Type B pancreatic cell (in vitro differentiated cells): ENCODE measurements at regions not wholly inside any gene's neighbourhood (a gene's known extent, or its start where the extent isn't known, plus 50 kb on each side); places are given as distances from the start of the nearest gene placed in this dataset.
A peak's percentile ranks its signal among the peaks of the same experiment; 100 is the strongest.

ENCODE experiments used
- DNase-seq: peaks from one replicate; pipeline ENCODE4 v3.0.0; 2021; ENCODE audit warnings: mixed read lengths; ENCODE audit not compliant: unreplicated experiment; ENCODE audit errors: extremely low spot score
- H3K27ac Mint-ChIP-seq: 2 replicates; pipeline ENCODE4 v1.8.0; 2021; ENCODE audit warnings: mild to moderate bottlenecking, mixed read lengths
- H3K27me3 Mint-ChIP-seq: 2 replicates; pipeline ENCODE4 v1.8.0; 2021; ENCODE audit warnings: mixed read lengths
- H3K36me3 Mint-ChIP-seq: 2 replicates; pipeline ENCODE4 v1.8.0; 2021; ENCODE audit warnings: mixed read lengths
- H3K4me1 Mint-ChIP-seq: one replicate; pipeline ENCODE4 v1.8.0; 2021; ENCODE audit warnings: mixed read lengths; ENCODE audit not compliant: unreplicated experiment
- H3K4me3 Mint-ChIP-seq: 2 replicates; pipeline ENCODE4 v1.8.0; 2021; ENCODE audit warnings: mild to moderate bottlenecking, mixed read lengths
- H3K9me3 Mint-ChIP-seq: 2 replicates; pipeline ENCODE4 v1.8.0; 2021; ENCODE audit warnings: mixed read lengths
- CTCF ChIP-seq: fragments of 200-600 bp; sonication (generic); conservative IDR thresholded peaks from 2 replicates; pipeline ENCODE4 v1.5.0; 2021; ENCODE audit warnings: antibody characterized with exemption, mild to moderate bottlenecking

- no peak for DNase-seq
- H3K36me3 Mint-ChIP-seq, result no peaks in the 10 kb centered on the region
- peak overlapping the region; percentile 85 for H3K4me3 Mint-ChIP-seq
- H3K4me1 Mint-ChIP-seq, result peaks cover 40% of the 10 kb centered on the region
- peak overlapping the region; percentile 78 for H3K27ac Mint-ChIP-seq
- no peak for TF ChIP-seq CTCF
- peaks cover 79% of the 10 kb centered on the region for H3K27me3 Mint-ChIP-seq
- H3K9me3 Mint-ChIP-seq, result no peaks in the 10 kb centered on the region
Measured at GRCh38 chr13:50129081-50129705, 113.9 kb downstream of the KCNRG start.

- no peaks in the 10 kb centered on the region for H3K9me3 Mint-ChIP-seq
- TF ChIP-seq CTCF, result no peak
- no peaks in the 10 kb centered on the region for H3K36me3 Mint-ChIP-seq
- peaks cover 45% of the 10 kb centered on the region for H3K4me1 Mint-ChIP-seq
- H3K27me3 Mint-ChIP-seq, result peaks cover 84% of the 10 kb centered on the region
- peak overlapping the region; percentile 85 for H3K4me3 Mint-ChIP-seq
- peak overlapping the region; percentile 78 for H3K27ac Mint-ChIP-seq
- no peak for DNase-seq
Measured at GRCh38 chr13:50129706-50130122, 114.5 kb downstream of the KCNRG start.

- no peak for DNase-seq
- H3K27me3 Mint-ChIP-seq, result peaks cover 90% of the 10 kb centered on the region
- no peak for TF ChIP-seq CTCF
- H3K4me3 Mint-ChIP-seq, result peak overlapping the region; percentile 85
- no peaks in the 10 kb centered on the region for H3K9me3 Mint-ChIP-seq
- peak overlapping the region; percentile 64 for H3K27ac Mint-ChIP-seq
- peaks cover 49% of the 10 kb centered on the region for H3K4me1 Mint-ChIP-seq
- no peaks in the 10 kb centered on the region for H3K36me3 Mint-ChIP-seq
Measured at GRCh38 chr13:50130123-50130946, 115.1 kb downstream of the KCNRG start.

GRCh38 chr13:50131920-50132903 is 117.0 kb downstream of the KCNRG start:
- no peaks in the 10 kb centered on the region for H3K9me3 Mint-ChIP-seq
- no peak for TF ChIP-seq CTCF
- no peaks in the 10 kb centered on the region for H3K36me3 Mint-ChIP-seq
- H3K27me3 Mint-ChIP-seq, result peaks cover 88% of the 10 kb centered on the region
- peak overlapping the region; percentile 47 for H3K27ac Mint-ChIP-seq
- DNase-seq, result no peak
- peaks cover 47% of the 10 kb centered on the region for H3K4me1 Mint-ChIP-seq
- H3K4me3 Mint-ChIP-seq, result peak overlapping the region; percentile 85

- TF ChIP-seq CTCF, result no peak
- peaks cover 87% of the 10 kb centered on the region for H3K27me3 Mint-ChIP-seq
- peaks cover 47% of the 10 kb centered on the region for H3K4me1 Mint-ChIP-seq
- H3K4me3 Mint-ChIP-seq, result peak overlapping the region; percentile 85
- DNase-seq, result no peak
- peak overlapping the region; percentile 47 for H3K27ac Mint-ChIP-seq
- H3K9me3 Mint-ChIP-seq, result no peaks in the 10 kb centered on the region
- H3K36me3 Mint-ChIP-seq, result no peaks in the 10 kb centered on the region
Measured at GRCh38 chr13:50132904-50133357, 117.7 kb downstream of the KCNRG start.
